ENCODE measurements at regions not wholly inside any gene's neighbourhood (a gene's known extent, or its start where the extent isn't known, plus 50 kb on each side); places are given as distances from the start of the nearest gene placed in this dataset.

- H3K9me3 ChIP-seq, result no peaks in the 10 kb centered on the region
- H3K27ac ChIP-seq, result no peak overlapping the region
Observed at GRCh38 chr1:88221411-88221810, 462.7 kb upstream of the PKN2 start.

GRCh38 chr1:88224906-88225305, 459.2 kb upstream of the PKN2 start:
- no peak overlapping the region for H3K27ac ChIP-seq
- H3K36me3 ChIP-seq, result no peaks in the 10 kb centered on the region
- no peak for DNase-seq (ENCODE audit: extremely low spot score in 2 of 2)
- H3K4me3 ChIP-seq, result no peak overlapping the region
- H3K27me3 ChIP-seq, result no peaks in the 10 kb centered on the region
- no peaks in the 10 kb centered on the region for H3K9me3 ChIP-seq
- intact Hi-C loops (cut with DNase I), result no loop called here
- no peak for TF ChIP-seq POLR2AphosphoS5 (IDR thresholded peaks at IDR 0.05; ENCODE audit: insufficient read depth in 1 of 2, low read depth in 1 of 2)
- no peak for TF ChIP-seq CTCF (IDR thresholded peaks at IDR 0.05)
- TF ChIP-seq POLR2A (IDR thresholded peaks at IDR 0.05), result no peak
- H3K4me1 ChIP-seq, result no peaks in the 10 kb centered on the region

More at GRCh38 chr1:88221411-88221810, 462.7 kb upstream of the PKN2 start:
- DNase-seq (ENCODE audit: extremely low spot score in 2 of 2), result no peak
- Histone ChIP-seq H3K4me1 (no peaks in the 10 kb centered on the region), H3K27me3 (no peaks in the 10 kb centered on the region), H3K36me3 (no peaks in the 10 kb centered on the region), H3K4me3 (no peak overlapping the region)
- no peak for TF ChIP-seq CTCF (IDR thresholded peaks at IDR 0.05)
- TF ChIP-seq POLR2AphosphoS5 (IDR thresholded peaks at IDR 0.05; ENCODE audit: insufficient read depth in 1 of 2, low read depth in 1 of 2), result no peak
- no peak for TF ChIP-seq POLR2A (IDR thresholded peaks at IDR 0.05)
- intact Hi-C loops (cut with DNase I), result no loop called here

DNA sequence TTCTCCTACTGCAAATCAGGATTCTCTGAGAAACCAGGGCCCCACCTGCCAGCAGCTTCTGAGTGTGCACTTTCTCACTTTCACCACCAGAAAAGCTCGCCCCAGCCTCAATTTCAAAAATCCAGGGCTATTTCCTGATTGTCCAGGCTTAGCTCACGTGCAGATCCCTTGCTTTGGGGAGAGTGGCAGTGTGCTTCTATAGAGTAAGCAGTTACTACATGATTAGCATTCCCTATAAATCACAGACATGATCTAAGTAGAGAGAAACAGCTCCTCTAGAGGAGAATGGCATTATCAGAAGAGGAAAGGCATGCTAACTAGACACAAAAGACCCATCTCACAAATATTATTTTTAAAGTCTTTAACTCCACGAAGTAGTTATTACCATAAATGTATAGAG, 456.0 kb upstream of the PKN2 start:
- TF ChIP-seq POLR2AphosphoS5 (IDR thresholded peaks at IDR 0.05; ENCODE audit: insufficient read depth in 1 of 2, low read depth in 1 of 2) (no peak), CTCF (IDR thresholded peaks at IDR 0.05) (no peak), POLR2A (IDR thresholded peaks at IDR 0.05) (no peak)
- Histone ChIP-seq H3K27ac (no peak overlapping the region), H3K4me1 (no peaks in the 10 kb centered on the region), H3K4me3 (no peak overlapping the region), H3K9me3 (no peaks in the 10 kb centered on the region), H3K36me3 (no peaks in the 10 kb centered on the region), H3K27me3 (no peaks in the 10 kb centered on the region)
- intact Hi-C loops (cut with DNase I), result no loop called here
- DNase-seq (ENCODE audit: extremely low spot score in 2 of 2), result no peak

GRCh38 chr1:88230126-88230525, 453.9 kb upstream of the PKN2 start:
- no peaks in the 10 kb centered on the region for H3K36me3 ChIP-seq
- no peaks in the 10 kb centered on the region for H3K4me1 ChIP-seq
- no peaks in the 10 kb centered on the region for H3K27me3 ChIP-seq
- no peak overlapping the region for H3K27ac ChIP-seq
- no peak for DNase-seq (ENCODE audit: extremely low spot score in 2 of 2)
- TF ChIP-seq CTCF (IDR thresholded peaks at IDR 0.05) (no peak), POLR2A (IDR thresholded peaks at IDR 0.05) (no peak), POLR2AphosphoS5 (IDR thresholded peaks at IDR 0.05; ENCODE audit: insufficient read depth in 1 of 2, low read depth in 1 of 2) (no peak)
- intact Hi-C loops (cut with DNase I), result no loop called here
- H3K4me3 ChIP-seq, result no peak overlapping the region
- H3K9me3 ChIP-seq, result no peaks in the 10 kb centered on the region

GRCh38 chr1:88237058-88237457, 447.0 kb upstream of the PKN2 start:
- Histone ChIP-seq H3K27ac (no peak overlapping the region), H3K9me3 (no peaks in the 10 kb centered on the region), H3K27me3 (no peaks in the 10 kb centered on the region), H3K4me3 (no peak overlapping the region), H3K4me1 (no peaks in the 10 kb centered on the region), H3K36me3 (no peaks in the 10 kb centered on the region)
- TF ChIP-seq POLR2AphosphoS5 (IDR thresholded peaks at IDR 0.05; ENCODE audit: insufficient read depth in 1 of 2, low read depth in 1 of 2) (no peak), POLR2A (IDR thresholded peaks at IDR 0.05) (no peak), CTCF (IDR thresholded peaks at IDR 0.05) (no peak)
- DNase-seq (ENCODE audit: extremely low spot score in 2 of 2), result no peak
- intact Hi-C loops (cut with DNase I), result no loop called here
